Ovary (tissue), 7 donors: ENCODE measurements at regions not wholly inside any gene's neighbourhood (a gene's known extent, or its start where the extent isn't known, plus 50 kb on each side); places are given as distances from the start of the nearest gene placed in this dataset.

Source experiments
- DNase-seq, 5 donors: peaks; one replicate each; pipeline ENCODE4 v3.0.0-alpha.2; 2019 to 2020
- H3K27ac ChIP-seq, 2 donors: fragments of 200-600 bp; one replicate each; pipeline versions ENCODE4 v1.5.1 to v1.8.0; 2019 to 2022
- H3K27me3 ChIP-seq: fragments of 200-600 bp; one replicate; pipeline ENCODE4 v1.8.0; 2022
- H3K36me3 ChIP-seq: fragments of 200-600 bp; sonication (generic); one replicate; pipeline ENCODE4 v1.5.1; 2019
- H3K4me1 ChIP-seq: one replicate; pipeline ENCODE4 v1.8.1; 2013; ENCODE audit warnings: mild to moderate bottlenecking, moderate library complexity; ENCODE audit not compliant: insufficient read depth
- H3K4me3 ChIP-seq: fragments of 200-600 bp; sonication (generic); one replicate; pipeline ENCODE4 v1.5.1; 2017
- H3K9me3 ChIP-seq, 2 donors: fragments of 200-600 bp in 1 of 2; sonication (generic) in 1 of 2; one replicate each; pipeline versions ENCODE4 v1.5.1 to v1.8.1; 2013 to 2019; ENCODE audit warnings: mild to moderate bottlenecking in 1 of 2, moderate library complexity in 1 of 2
- CTCF ChIP-seq, 3 donors: fragments of 450-650 bp in 2 of 3; fragments of 200-600 bp in 1 of 3; IDR thresholded peaks; one replicate each; pipeline versions ENCODE4 v1.5.1 to v1.8.0; 2016 to 2022; ENCODE audit warnings: antibody characterized with exemption in 3 of 3, mild to moderate bottlenecking in 1 of 3
- EP300 ChIP-seq: sonication (generic); formaldehyde crosslinking; IDR thresholded peaks from one replicate; pipeline ENCODE4 v1.6.1; 2017; ENCODE audit warnings: antibody characterized with exemption
- POLR2A ChIP-seq: fragments of 450-650 bp; IDR thresholded peaks from one replicate; pipeline ENCODE4 v1.6.1; 2017; ENCODE audit warnings: antibody characterized with exemption, mild to moderate bottlenecking, moderate library complexity
- WGBS, 3 donors: extraction: QIAGEN DNeasy Blood & Tissue Kit in 1 of 3; methylation state at CpG; one replicate each; pipeline versions ENCODE4 v1.1.5 to v1.1.7; 2013 to 2017; 5-methylcytosine and 5-hydroxymethylcytosine counted together
- intact Hi-C, 4 donors: fragments of 100-400 bp; cut with DNase I; formaldehyde crosslinking; loops; one replicate each; pipeline versions ENCODE4 v1.11.0 to v1.15.1; 2022 to 2023
- donor health status: DM: no; HTN: no; CAD: no; lungs with moderate emphysema.
- donor health status: DM: no; HTN: no; CAD: no.
- donor health status: Bipolar disorder and iron deficiency.
- donor health status: DM: no; HTN: no; CAD: no.
- donor health status: DM: yes; HTN: yes; CAD: no.

GRCh38 chr3:72309661-72310418 lies 524.9 kb upstream of the PROK2 start:
- Histone ChIP-seq H3K36me3 (no peaks in the 10 kb centered on the region), H3K27ac (no peak overlapping the region), H3K4me3 (no peak overlapping the region), H3K27me3 (no peaks in the 10 kb centered on the region), H3K4me1 (peaks cover 5% of the 10 kb centered on the region), H3K9me3 (no peaks in the 10 kb centered on the region)
- 73 to 82% (median 73%) methylated on average over 11 of the region's 11 CpGs for WGBS, 3 donors
- intact Hi-C loops: no loop called here
- TF ChIP-seq CTCF (IDR thresholded peaks at IDR 0.05): no peak
- no peak for TF ChIP-seq POLR2A
- no peak for TF ChIP-seq EP300
- no peak for DNase-seq

GRCh38 chr3:72308641-72309040 lies 523.7 kb upstream of the PROK2 start:
- Histone ChIP-seq H3K27ac (no peak overlapping the region), H3K4me1 (peaks cover 8% of the 10 kb centered on the region), H3K36me3 (no peaks in the 10 kb centered on the region), H3K27me3 (no peaks in the 10 kb centered on the region), H3K4me3 (no peak overlapping the region), H3K9me3 (no peaks in the 10 kb centered on the region)
- no peak for TF ChIP-seq POLR2A
- no peak for TF ChIP-seq CTCF (IDR thresholded peaks at IDR 0.05)
- no peak for TF ChIP-seq EP300
- intact Hi-C loops: no loop called here
- 88 to 94% (median 89%) methylated on average over 2 of the region's 2 CpGs for WGBS, 3 donors
- DNase-seq: no peak

- Histone ChIP-seq H3K4me3 (no peak overlapping the region), H3K4me1 (peaks cover 8% of the 10 kb centered on the region), H3K36me3 (no peaks in the 10 kb centered on the region), H3K9me3 (no peaks in the 10 kb centered on the region), H3K27me3 (no peaks in the 10 kb centered on the region), H3K27ac (no peak overlapping the region)
- intact Hi-C loops: no loop called here
- DNase-seq: no peak
- 82 to 84% (median 83%) methylated on average over 7 of the region's 7 CpGs for WGBS, 3 donors
- TF ChIP-seq POLR2A: no peak
- no peak for TF ChIP-seq CTCF (IDR thresholded peaks at IDR 0.05)
- TF ChIP-seq EP300: no peak
Observed at GRCh38 chr3:72307438-72308115, 522.6 kb upstream of the PROK2 start.

GRCh38 chr3:72306800-72307341 lies 521.9 kb upstream of the PROK2 start:
- 65 to 72% (median 68%) methylated on average over 7 to 9 of the region's 9 CpGs for WGBS, 3 donors
- no peak for DNase-seq
- intact Hi-C loops: no loop called here
- H3K27me3 ChIP-seq: no peaks in the 10 kb centered on the region
- no peak overlapping the region for H3K27ac ChIP-seq
- TF ChIP-seq CTCF (IDR thresholded peaks at IDR 0.05) (no peak), EP300 (no peak), POLR2A (no peak)
- peaks cover 8% of the 10 kb centered on the region for H3K4me1 ChIP-seq
- no peaks in the 10 kb centered on the region for H3K9me3 ChIP-seq
- H3K36me3 ChIP-seq: no peaks in the 10 kb centered on the region
- H3K4me3 ChIP-seq: no peak overlapping the region
